IMR-90 (cell line): ENCODE measurements at regions not wholly inside any gene's neighbourhood (a gene's known extent, or its start where the extent isn't known, plus 50 kb on each side); places are given as distances from the start of the nearest gene placed in this dataset.

Experiments
- ATAC-seq: fragments of 200-7000 bp; cut with Tn5 transposase; 2 replicates; pipeline ENCODE4 v1.9.1; 2020; ENCODE audit warnings: low read depth, mild to moderate bottlenecking, moderate library complexity
- BruUV-seq: library from RNA; stranded (reverse); fragments of 400-500 nt; replicated peaks from 2 replicates; lab custom pipeline; 2021; lab: Mats Ljungman, UMichigan
- CTCF ChIA-PET: fragments of 300-600 bp; formaldehyde crosslinking; extraction: SDS; loops from one replicate; lab custom pipeline; 2021; ENCODE audit warnings: antibody characterized with exemption; lab: Yijun Ruan, JAX
- POLR2A ChIA-PET: fragments of 300-600 bp; sonication (Branson Sonifier 250); formaldehyde crosslinking; loops from one replicate; lab custom pipeline; 2022; ENCODE audit warnings: antibody characterized with exemption; ENCODE audit not compliant: unreplicated experiment; lab: Charles Lee
- DNase-seq: peaks from one replicate; pipeline ENCODE4 v3.0.0; 2013
- H2AFZ ChIP-seq: replicated peaks from 2 replicates; pipeline ENCODE3; 2013; ENCODE audit warnings: low read length, mild to moderate bottlenecking; ENCODE audit not compliant: poor library complexity
- H2AK5ac ChIP-seq: 2 replicates; pipeline ENCODE4 v1.6.1; 2013; ENCODE audit warnings: low read depth, low read length, inconsistent platforms
- H2AK9ac ChIP-seq: replicated peaks from 2 replicates; pipeline ENCODE3; 2013; ENCODE audit warnings: mild to moderate bottlenecking, low read depth, low read length, moderate library complexity; ENCODE audit not compliant: poor library complexity
- H2BK120ac ChIP-seq: 2 replicates; pipeline ENCODE4 v1.6.1; 2013; ENCODE audit warnings: low read depth, low read length, inconsistent platforms
- H2BK15ac ChIP-seq: 3 replicates; pipeline ENCODE4 v1.6.1; 2013; ENCODE audit warnings: low read depth, low read length, inconsistent platforms
- H2BK20ac ChIP-seq: 2 replicates; pipeline ENCODE4 v1.6.1; 2013; ENCODE audit warnings: low read depth, mild to moderate bottlenecking, inconsistent platforms, low read length, moderate library complexity
- H2BK5ac ChIP-seq: 2 replicates; pipeline ENCODE4 v1.6.1; 2013; ENCODE audit warnings: mild to moderate bottlenecking, low read depth, low read length, inconsistent platforms; ENCODE audit not compliant: poor library complexity, severe bottlenecking
- H3K14ac ChIP-seq: replicated peaks from 2 replicates; pipeline ENCODE4 v1.6.1; 2013; ENCODE audit warnings: low read depth, low read length, inconsistent platforms
- H3K18ac ChIP-seq: 2 replicates; pipeline ENCODE4 v1.6.1; 2013; ENCODE audit warnings: low read depth, low read length, control low read depth
- H3K23ac ChIP-seq: 2 replicates; pipeline ENCODE4 v1.6.1; 2013; ENCODE audit warnings: low read depth, low read length, inconsistent platforms
- H3K27ac ChIP-seq: 2 replicates; pipeline ENCODE4 v1.5.1; 2013; ENCODE audit warnings: mild to moderate bottlenecking, control low read depth, low read length; ENCODE audit not compliant: insufficient read depth
- H3K27me3 ChIP-seq: 2 replicates; pipeline ENCODE4 v1.6.1; 2013; ENCODE audit warnings: low read length; ENCODE audit not compliant: control insufficient read depth, insufficient read depth
- H3K36me3 ChIP-seq: 2 replicates; pipeline ENCODE4 v1.6.1; 2013; ENCODE audit warnings: low read length, mixed read lengths; ENCODE audit not compliant: control insufficient read depth, insufficient read depth
- H3K4ac ChIP-seq: 2 replicates; pipeline ENCODE4 v1.6.1; 2013; ENCODE audit warnings: low read depth, low read length, inconsistent platforms
- H3K4me1 ChIP-seq: 2 replicates; pipeline ENCODE4 v1.6.1; 2013; ENCODE audit warnings: low read length, mixed read lengths; ENCODE audit not compliant: control insufficient read depth, insufficient read depth
- H3K4me2 ChIP-seq: 2 replicates; pipeline ENCODE4 v1.6.1; 2013; ENCODE audit warnings: low read depth, mild to moderate bottlenecking, control low read depth, low read length, moderate library complexity
- H3K4me3 ChIP-seq: 2 replicates; pipeline ENCODE4 v1.5.1; 2013; ENCODE audit warnings: low read depth, mild to moderate bottlenecking, control low read depth, low read length, moderate library complexity; ENCODE audit not compliant: insufficient read depth
- H3K56ac ChIP-seq: 2 replicates; pipeline ENCODE4 v1.6.1; 2013; ENCODE audit warnings: low read length, inconsistent platforms; ENCODE audit not compliant: insufficient read depth; ENCODE audit errors: extremely low read depth
- H3K79me1 ChIP-seq, 2 experiments: 2 replicates each; pipeline ENCODE4 v1.6.1; 2013; ENCODE audit warnings: low read length in 2 of 2, inconsistent platforms in 1 of 2, low read depth in 1 of 2
- H3K9ac ChIP-seq: 2 replicates; pipeline ENCODE4 v1.6.1; 2013; ENCODE audit warnings: low read depth, low read length, control low read depth
- H3K9me1 ChIP-seq: 2 replicates; pipeline ENCODE4 v1.6.1; 2013; ENCODE audit warnings: low read length, inconsistent platforms; ENCODE audit not compliant: insufficient read depth
- H3K9me3 ChIP-seq: 2 replicates; pipeline ENCODE4 v1.6.1; 2013; ENCODE audit warnings: low read length; ENCODE audit not compliant: control insufficient read depth, insufficient read depth
- H4K20me1 ChIP-seq: 2 replicates; pipeline ENCODE4 v1.6.1; 2013; ENCODE audit warnings: low read length, inconsistent platforms; ENCODE audit not compliant: insufficient read depth
- H4K5ac ChIP-seq: 2 replicates; pipeline ENCODE4 v1.6.1; 2013; ENCODE audit warnings: mild to moderate bottlenecking, low read depth, low read length, control low read depth
- H4K8ac ChIP-seq, 2 experiments: 2 replicates each; pipeline ENCODE4 v1.6.1; 2013; ENCODE audit warnings: low read depth in 2 of 2, low read length in 2 of 2, control low read depth in 1 of 2, inconsistent platforms in 1 of 2
- H4K91ac ChIP-seq: 2 replicates; pipeline ENCODE4 v1.6.1; 2013; ENCODE audit warnings: low read depth, low read length, inconsistent platforms; ENCODE audit not compliant: insufficient read depth
- BHLHE40 ChIP-seq: fragments of 150-350 bp; IDR thresholded peaks from 2 replicates; pipeline ENCODE4 v1.6.1; 2016; ENCODE audit warnings: mild to moderate bottlenecking, low read depth, low read length
- NFE2L2 ChIP-seq: fragments of 150-350 bp; IDR thresholded peaks from 2 replicates; pipeline ENCODE4 v1.6.1; 2016; ENCODE audit warnings: low read depth, mild to moderate bottlenecking, low read length
- RCOR1 ChIP-seq: IDR thresholded peaks from 2 replicates; pipeline ENCODE4 v1.6.1; 2012; ENCODE audit warnings: mild to moderate bottlenecking, low read length, improper control_type of control experiment; ENCODE audit not compliant: insufficient replicate concordance
- RFX5 ChIP-seq: IDR thresholded peaks from 2 replicates; pipeline ENCODE4 v1.8.0; 2012; ENCODE audit warnings: low read depth, mild to moderate bottlenecking, low read length, moderate library complexity
- WGBS, 2 experiments: methylation state at CpG; one replicate each; pipeline versions ENCODE4 v1.1.5 to v1.1.7; 2013; ENCODE audit warnings: missing lambda C conversion rate in 2 of 2; ENCODE audit not compliant: insufficient read length in 1 of 2; ENCODE audit errors: extremely low coverage in 2 of 2; 5-methylcytosine and 5-hydroxymethylcytosine counted together
- dilution Hi-C: fragments of 300-500 bp; cut with HindIII; formaldehyde crosslinking; loops from one replicate; pipeline ENCODE4 v1.14.3; 2018; ENCODE audit warnings: low sequenced_read_pairs; ENCODE audit not compliant: unreplicated experiment
- in situ Hi-C: fragments of 300-500 bp; cut with MboI; formaldehyde crosslinking; loops from 3 replicates; pipeline ENCODE4 v1.14.3; 2019; ENCODE audit warnings: low sequenced_read_pairs, inconsistent platforms, mixed read lengths
- intact Hi-C: fragments of 100-400 bp; cut with micrococcal nuclease; formaldehyde crosslinking; loops from 2 replicates; pipeline ENCODE4 v1.10.0; 2022
- TF ChIP-seq, protein P1 (sequence below): conservative IDR thresholded peaks from 2 replicates; pipeline ENCODE4 v1.5.1; 2012; ENCODE audit warnings: mild to moderate bottlenecking, low read depth, low read length, improper control_type of control experiment
- TF ChIP-seq, protein P2 (sequence below): fragments of 150-350 bp; IDR thresholded peaks from 2 replicates; pipeline ENCODE4 v1.6.1; 2017; ENCODE audit warnings: mild to moderate bottlenecking, antibody characterized with exemption, low read length, low read depth

DNA sequence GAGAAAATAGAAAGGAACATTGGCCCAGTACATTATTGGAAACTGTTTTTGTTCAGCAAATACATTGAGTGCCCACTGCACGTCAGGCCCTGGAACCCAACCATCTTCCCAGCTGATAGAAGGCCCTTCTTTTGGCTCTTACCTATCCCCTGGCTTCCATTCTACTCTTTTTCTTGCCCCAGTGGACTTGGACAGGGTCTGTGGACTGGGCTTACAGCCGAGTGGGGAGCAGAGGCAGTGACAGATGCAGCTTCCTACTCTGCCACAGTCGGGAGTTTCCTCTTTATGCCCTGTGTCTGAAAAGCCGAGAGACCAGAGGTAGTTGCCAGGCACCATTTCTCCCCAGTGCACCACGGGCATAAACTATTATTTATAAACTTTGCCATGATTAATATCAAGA, 70.4 kb downstream of the ARHGAP35 start:
- DNase-seq, result no peak
- ChIA-PET POLR2A (no interaction called here), CTCF (no interaction called here)
- BruUV-seq, result no TSS peak
- no peak overlapping the region for H3K4me3 ChIP-seq
- H2AFZ ChIP-seq, result no peak overlapping the region
- H3K23ac ChIP-seq, result no peak overlapping the region
- WGBS, 2 experiments, result 100% methylated on average over 1 of the region's 5 CpGs; no CpG with 5 or more reads in 1 of the 2 experiments
- H2AK9ac ChIP-seq, result no peak overlapping the region
- in situ Hi-C loops (no loop called here), intact Hi-C loops (loop anchor here (5.0 kb wide), 1 partner anchor 54 kb away; no protein-coding TSS in a partner anchor), dilution Hi-C loops (no loop called here)
- peaks cover 25% of the 10 kb centered on the region for H3K4me1 ChIP-seq
- H3K9me3 ChIP-seq, result no peaks in the 10 kb centered on the region
- peaks cover 49 to 92% of the 10 kb centered on the region in 2 experiments for H3K79me1 ChIP-seq
- no peak overlapping the region for H2BK15ac ChIP-seq
- no peak for TF ChIP-seq NFE2L2
- no peak for TF ChIP-seq RCOR1
- TF ChIP-seq, protein P1, sequence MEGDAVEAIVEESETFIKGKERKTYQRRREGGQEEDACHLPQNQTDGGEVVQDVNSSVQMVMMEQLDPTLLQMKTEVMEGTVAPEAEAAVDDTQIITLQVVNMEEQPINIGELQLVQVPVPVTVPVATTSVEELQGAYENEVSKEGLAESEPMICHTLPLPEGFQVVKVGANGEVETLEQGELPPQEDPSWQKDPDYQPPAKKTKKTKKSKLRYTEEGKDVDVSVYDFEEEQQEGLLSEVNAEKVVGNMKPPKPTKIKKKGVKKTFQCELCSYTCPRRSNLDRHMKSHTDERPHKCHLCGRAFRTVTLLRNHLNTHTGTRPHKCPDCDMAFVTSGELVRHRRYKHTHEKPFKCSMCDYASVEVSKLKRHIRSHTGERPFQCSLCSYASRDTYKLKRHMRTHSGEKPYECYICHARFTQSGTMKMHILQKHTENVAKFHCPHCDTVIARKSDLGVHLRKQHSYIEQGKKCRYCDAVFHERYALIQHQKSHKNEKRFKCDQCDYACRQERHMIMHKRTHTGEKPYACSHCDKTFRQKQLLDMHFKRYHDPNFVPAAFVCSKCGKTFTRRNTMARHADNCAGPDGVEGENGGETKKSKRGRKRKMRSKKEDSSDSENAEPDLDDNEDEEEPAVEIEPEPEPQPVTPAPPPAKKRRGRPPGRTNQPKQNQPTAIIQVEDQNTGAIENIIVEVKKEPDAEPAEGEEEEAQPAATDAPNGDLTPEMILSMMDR, result no peak
- TF ChIP-seq, protein P2, sequence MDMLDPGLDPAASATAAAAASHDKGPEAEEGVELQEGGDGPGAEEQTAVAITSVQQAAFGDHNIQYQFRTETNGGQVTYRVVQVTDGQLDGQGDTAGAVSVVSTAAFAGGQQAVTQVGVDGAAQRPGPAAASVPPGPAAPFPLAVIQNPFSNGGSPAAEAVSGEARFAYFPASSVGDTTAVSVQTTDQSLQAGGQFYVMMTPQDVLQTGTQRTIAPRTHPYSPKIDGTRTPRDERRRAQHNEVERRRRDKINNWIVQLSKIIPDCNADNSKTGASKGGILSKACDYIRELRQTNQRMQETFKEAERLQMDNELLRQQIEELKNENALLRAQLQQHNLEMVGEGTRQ, result no peak
- TF ChIP-seq BHLHE40, result no peak
- no peak for TF ChIP-seq RFX5
- H3K27ac ChIP-seq, result no peak overlapping the region
- H2BK5ac ChIP-seq, result no peak overlapping the region
- no peaks in the 10 kb centered on the region for H3K36me3 ChIP-seq
- peaks cover 25% of the 10 kb centered on the region for H3K9me1 ChIP-seq
- H4K20me1 ChIP-seq, result peaks cover 77% of the 10 kb centered on the region; the same call in 1 of the 2 replicates
- no peak overlapping the region for H4K91ac ChIP-seq
- H3K18ac ChIP-seq, result no peak overlapping the region
- H3K27me3 ChIP-seq, result no peaks in the 10 kb centered on the region
- H4K5ac ChIP-seq, result no peak overlapping the region
- no peak overlapping the region for H2BK120ac ChIP-seq
- no peak overlapping the region for H3K4me2 ChIP-seq
- H2AK5ac ChIP-seq, result no peak overlapping the region; the same call in 1 of the 2 replicates
- H3K14ac ChIP-seq, result no peak overlapping the region
- H3K4ac ChIP-seq, result no peak overlapping the region
- no peak overlapping the region for H3K56ac ChIP-seq
- H3K9ac ChIP-seq, result no peak overlapping the region
- ATAC-seq, result no peak
- no peak overlapping the region for H4K8ac ChIP-seq
- no peak overlapping the region for H2BK20ac ChIP-seq
